ENCODE measurements at regions not wholly inside any gene's neighbourhood (a gene's known extent, or its start where the extent isn't known, plus 50 kb on each side); places are given as distances from the start of the nearest gene placed in this dataset.
"Not testable (repeated sequence)": the region's sequence is repeated elsewhere in the genome, so short reads cannot be mapped to it uniquely, and the experiment has no call there.

DNA sequence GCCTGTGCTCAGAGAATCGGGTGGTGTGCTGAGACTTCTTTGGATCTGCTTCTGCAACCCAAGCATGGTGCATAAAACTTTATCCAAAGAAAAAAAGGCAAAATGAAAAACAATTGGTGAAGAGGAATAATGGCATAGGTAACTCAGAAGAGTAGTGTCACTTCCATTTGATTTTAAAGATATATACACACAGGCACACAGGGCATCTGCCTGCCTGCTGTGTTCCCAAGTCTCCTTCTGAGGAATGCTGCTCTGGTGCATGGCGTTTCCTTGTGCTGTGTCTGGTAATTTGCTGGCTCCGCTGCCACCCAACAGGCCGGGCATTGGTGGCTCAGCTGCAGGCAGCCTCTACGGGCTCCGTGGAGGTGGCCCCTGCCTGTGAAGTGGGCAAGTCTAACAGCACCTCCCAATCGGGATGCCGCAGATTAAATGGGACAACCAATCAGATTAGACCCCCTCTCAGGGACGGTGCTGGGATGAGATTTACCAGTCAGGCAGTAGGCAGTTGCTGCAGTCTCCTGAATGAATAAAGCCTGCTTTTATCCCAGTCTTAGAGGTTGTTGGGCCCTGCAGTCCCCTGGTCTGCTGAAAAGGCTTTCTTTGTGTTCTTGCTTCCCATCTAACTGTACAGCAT lies 253.7 kb upstream of the RASGRP1 start:
- DNase-seq = no peak

GRCh38 chr15:38819387-38819950 lies 254.9 kb upstream of the RASGRP1 start:
- no peak for DNase-seq

- DNase-seq = no peak
Observed at GRCh38 chr15:38823263-38823662, 258.6 kb upstream of the RASGRP1 start.

- no peak for DNase-seq
Observed at GRCh38 chr15:38824719-38825118, 260.1 kb upstream of the RASGRP1 start.

- DNase-seq = no peak
Observed at GRCh38 chr15:38826880-38827279, 262.3 kb upstream of the RASGRP1 start.

DNA sequence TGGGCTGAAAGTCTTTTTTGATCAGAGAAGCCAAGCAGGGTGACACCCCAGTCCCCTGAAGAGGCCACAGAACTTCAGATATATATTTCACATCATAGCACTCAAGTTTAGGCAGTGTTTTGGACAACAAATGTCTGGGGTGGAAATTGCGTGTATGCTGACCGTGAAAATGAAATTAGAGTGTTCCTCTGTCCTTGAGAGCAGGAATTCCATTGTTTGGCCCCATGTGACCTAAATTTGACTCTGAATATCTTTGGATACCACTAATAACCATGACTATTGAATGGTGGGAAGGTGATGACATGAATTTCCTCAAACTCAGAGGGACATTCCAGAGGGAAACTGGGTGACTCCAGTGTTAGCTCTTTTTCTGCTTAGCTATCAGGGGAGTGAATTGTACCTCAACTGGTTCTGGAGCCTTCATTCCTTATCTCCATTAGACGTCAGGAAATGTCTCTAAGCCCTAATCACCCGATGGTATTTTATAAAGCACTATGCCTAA lies 263.5 kb upstream of the RASGRP1 start:
- DNase-seq = no peak

DNA sequence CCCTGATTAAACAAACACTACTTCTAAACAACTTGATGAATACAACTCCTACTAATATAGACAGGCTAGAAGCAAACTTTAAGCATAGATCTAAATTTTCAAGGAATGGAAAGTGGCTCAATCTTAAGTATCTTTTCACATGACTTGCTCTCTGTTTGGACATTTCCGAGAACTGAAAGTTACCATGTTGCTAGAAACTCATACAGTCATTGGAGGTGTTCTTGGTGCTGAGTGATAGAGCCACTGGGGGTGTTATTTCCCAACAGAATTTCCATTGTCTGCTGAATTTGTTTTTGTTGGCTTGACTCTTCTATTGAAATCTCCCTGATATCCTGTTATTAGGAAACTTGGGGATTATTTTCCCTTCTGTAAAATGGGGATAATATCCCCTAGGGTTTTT lies 264.5 kb upstream of the RASGRP1 start:
- no peak for DNase-seq

- DNase-seq = no peak
Observed at GRCh38 chr15:38842226-38842625, 277.6 kb upstream of the RASGRP1 start.

- no peak for DNase-seq
Observed at GRCh38 chr15:38843051-38843501, 278.5 kb upstream of the RASGRP1 start.

DNA sequence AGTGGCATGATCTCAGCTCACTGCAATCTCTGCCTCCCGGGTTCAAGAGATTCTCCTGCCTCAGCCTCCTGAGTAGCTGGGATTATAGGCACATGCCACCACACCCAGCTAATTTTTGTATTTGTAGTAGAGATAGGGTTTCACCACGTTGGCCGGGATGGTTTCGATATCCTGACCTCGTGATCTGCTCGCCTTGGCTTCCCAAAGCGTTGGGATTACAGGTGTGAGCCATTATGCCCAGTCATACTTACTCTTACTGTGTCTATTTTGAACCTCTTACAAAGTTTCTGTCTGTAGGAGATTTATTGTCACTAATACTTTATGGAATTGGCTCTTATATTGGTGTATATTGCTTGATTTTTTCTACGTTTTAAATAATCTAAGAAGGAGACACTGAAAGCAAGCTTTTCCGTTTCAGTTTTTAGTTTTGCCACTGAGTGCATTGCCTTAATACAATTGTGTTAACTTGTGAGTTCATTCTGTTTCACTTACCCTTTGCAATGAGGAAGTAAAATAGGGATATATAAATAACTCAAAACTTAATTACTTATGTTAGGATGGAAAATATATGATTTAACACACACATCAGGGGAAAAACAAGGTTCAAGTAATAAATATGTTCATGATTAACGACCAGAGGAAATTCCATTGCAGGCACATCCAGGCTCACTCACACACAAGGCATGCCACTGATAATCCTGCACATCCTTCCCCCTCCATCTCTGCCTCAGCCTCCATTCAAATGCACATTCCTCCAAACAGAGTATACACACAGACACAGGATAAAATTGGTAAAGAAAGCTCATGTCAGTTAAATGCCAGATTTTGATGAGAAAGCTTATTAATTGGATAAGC lies 279.3 kb upstream of the RASGRP1 start:
- DNase-seq = no peak

- no peak for DNase-seq
Observed at GRCh38 chr15:38844736-38845135, 280.1 kb upstream of the RASGRP1 start.

- no peak for DNase-seq
Observed at GRCh38 chr15:38846346-38846745, 281.7 kb upstream of the RASGRP1 start.

- no peak for DNase-seq
Observed at GRCh38 chr15:38847666-38848065, 283.1 kb upstream of the RASGRP1 start.

DNA sequence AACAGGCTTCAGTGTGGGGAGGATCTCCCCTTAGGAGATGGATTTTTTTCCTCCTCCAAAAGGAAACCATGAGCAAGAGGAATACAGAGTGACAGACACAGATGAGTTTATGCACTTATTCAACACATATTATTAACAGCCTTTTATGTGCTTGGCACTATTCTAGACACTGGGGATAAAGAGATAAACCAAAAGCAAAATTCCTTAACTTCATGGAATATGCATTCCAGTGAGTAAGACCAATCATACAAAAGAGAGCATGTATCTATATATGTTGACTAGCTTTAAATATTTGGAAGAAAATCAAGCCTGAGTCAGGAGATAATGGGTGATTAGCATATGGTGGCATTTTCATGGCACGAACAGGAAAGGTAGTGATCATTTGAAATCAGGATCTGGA lies 284.4 kb upstream of the RASGRP1 start:
- no peak for DNase-seq

GRCh38 chr15:38852188-38852587 lies 287.6 kb upstream of the RASGRP1 start:
- not testable (repeated sequence) for DNase-seq

- peak; percentile 7 for DNase-seq
Observed at GRCh38 chr15:38853608-38854007, 289.0 kb upstream of the RASGRP1 start.

- DNase-seq = no peak
Observed at GRCh38 chr15:38854506-38854905, 289.9 kb upstream of the RASGRP1 start.

DNA sequence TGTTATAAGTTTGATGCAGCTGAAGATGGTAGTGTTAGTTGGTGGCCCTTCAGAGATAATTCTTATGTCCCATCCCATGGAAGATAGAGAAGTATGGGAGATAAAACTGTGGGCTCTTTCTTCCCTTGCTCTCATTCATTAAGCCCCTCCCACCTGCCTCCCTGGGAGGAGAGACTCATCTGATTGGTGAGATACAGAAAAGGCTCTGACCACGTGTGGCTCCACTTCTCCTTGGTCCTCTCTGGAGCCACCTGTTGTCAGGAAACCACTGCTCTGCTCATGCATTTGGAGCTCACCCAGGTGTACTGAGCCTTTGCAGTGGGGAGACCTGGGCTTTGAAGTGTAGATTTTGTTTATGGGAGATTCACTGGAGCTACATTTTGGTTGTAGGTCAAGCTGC lies 293.2 kb upstream of the RASGRP1 start:
- no peak for DNase-seq

- no peak for DNase-seq
Observed at GRCh38 chr15:38859574-38859973, 295.0 kb upstream of the RASGRP1 start.

DNA sequence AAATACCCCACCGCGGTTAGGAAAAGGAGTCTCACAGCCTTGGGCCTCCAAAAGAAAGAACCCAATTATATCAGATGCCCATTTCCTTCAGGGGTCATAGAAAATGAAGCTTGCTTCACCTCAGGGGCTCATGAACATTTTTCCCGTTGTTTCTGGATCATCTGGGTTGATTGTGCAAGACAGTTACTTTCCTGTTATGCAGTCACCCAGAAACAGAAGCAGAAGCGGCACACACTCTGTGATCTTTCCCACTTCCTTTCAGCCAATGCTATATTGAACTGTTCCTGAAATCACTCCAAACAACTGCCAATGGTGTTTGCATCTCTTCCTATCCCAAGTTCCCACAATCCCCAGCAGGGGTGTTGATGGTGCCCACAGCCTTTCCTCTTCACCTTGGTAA lies 295.6 kb upstream of the RASGRP1 start:
- DNase-seq = no peak

- DNase-seq = no peak
Observed at GRCh38 chr15:38860674-38861073, 296.1 kb upstream of the RASGRP1 start.

DNA sequence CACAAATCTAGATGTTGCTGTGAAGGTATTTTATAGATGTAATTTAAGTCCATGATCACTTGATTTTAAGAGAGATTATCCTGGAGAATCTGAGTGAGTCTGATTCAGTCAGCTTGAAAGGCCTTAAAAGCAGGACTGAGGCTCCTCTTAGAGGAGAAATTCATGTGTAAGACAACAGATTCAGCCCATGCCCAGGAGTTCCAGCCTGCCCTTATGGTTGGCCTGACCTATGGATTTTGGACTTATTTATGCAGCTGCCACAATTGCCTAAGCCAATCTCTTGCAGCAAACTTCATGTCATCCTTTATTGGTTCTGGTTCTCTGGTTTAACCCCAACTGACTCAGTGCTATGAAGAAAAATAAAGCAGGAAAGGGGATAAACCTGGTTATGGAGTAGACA lies 296.5 kb upstream of the RASGRP1 start:
- DNase-seq = no peak

- DNase-seq = no peak
Observed at GRCh38 chr15:38862099-38862498, 297.5 kb upstream of the RASGRP1 start.

GRCh38 chr15:38863381-38863780 lies 298.8 kb upstream of the RASGRP1 start:
- no peak for DNase-seq
